Neural crest cell (in vitro differentiated cells): ENCODE measurements at regions not wholly inside any gene's neighbourhood (a gene's known extent, or its start where the extent isn't known, plus 50 kb on each side); places are given as distances from the start of the nearest gene placed in this dataset.

Experiments
- DNase-seq: peaks from one replicate; pipeline ENCODE4 v3.0.0; 2021; ENCODE audit warnings: low read depth, mixed read lengths, low spot score
- H3K27ac Mint-ChIP-seq: one replicate; pipeline ENCODE4 v1.8.0; 2021; ENCODE audit warnings: mild to moderate bottlenecking, mixed read lengths; ENCODE audit not compliant: unreplicated experiment
- H3K27me3 Mint-ChIP-seq: 2 replicates; pipeline ENCODE4 v1.8.0; 2021; ENCODE audit warnings: low read depth, mild to moderate bottlenecking, mixed read lengths
- H3K36me3 Mint-ChIP-seq: 2 replicates; pipeline ENCODE4 v1.8.0; 2021; ENCODE audit warnings: low read depth, mild to moderate bottlenecking, mixed read lengths
- H3K4me1 Mint-ChIP-seq: 2 replicates; pipeline ENCODE4 v1.8.0; 2021; ENCODE audit warnings: mixed read lengths
- H3K4me3 Mint-ChIP-seq: one replicate; pipeline ENCODE4 v1.8.0; 2021; ENCODE audit warnings: mild to moderate bottlenecking, mixed read lengths
- H3K9me3 Mint-ChIP-seq: 2 replicates; pipeline ENCODE4 v1.8.0; 2021; ENCODE audit warnings: mixed read lengths
- CTCF ChIP-seq: fragments of 200-600 bp; sonication (generic); conservative IDR thresholded peaks from 2 replicates; pipeline ENCODE4 v1.5.0; 2021; ENCODE audit warnings: antibody characterized with exemption, mild to moderate bottlenecking

GRCh38 chr2:51559026-51559425 lies 527.1 kb upstream of the NRXN1 start:
- Mint-ChIP-seq H3K36me3 (no peaks in the 10 kb centered on the region), H3K27ac (no peak overlapping the region), H3K4me1 (no peaks in the 10 kb centered on the region), H3K9me3 (peaks cover 4% of the 10 kb centered on the region), H3K27me3 (no peaks in the 10 kb centered on the region), H3K4me3 (no peak overlapping the region)
- no peak for TF ChIP-seq CTCF
- no peak for DNase-seq

GRCh38 chr2:51553476-51553875 lies 521.5 kb upstream of the NRXN1 start:
- Mint-ChIP-seq H3K27ac (no peak overlapping the region), H3K4me1 (no peaks in the 10 kb centered on the region), H3K27me3 (no peaks in the 10 kb centered on the region), H3K9me3 (peaks cover 3% of the 10 kb centered on the region), H3K4me3 (no peak overlapping the region), H3K36me3 (no peaks in the 10 kb centered on the region)
- DNase-seq: no peak
- TF ChIP-seq CTCF: no peak

GRCh38 chr2:51535763-51536162 lies 503.8 kb upstream of the NRXN1 start:
- Mint-ChIP-seq H3K36me3 (no peaks in the 10 kb centered on the region), H3K27me3 (no peaks in the 10 kb centered on the region), H3K27ac (no peak overlapping the region), H3K4me3 (no peak overlapping the region), H3K4me1 (no peaks in the 10 kb centered on the region), H3K9me3 (peaks cover 8% of the 10 kb centered on the region)
- TF ChIP-seq CTCF: no peak
- no peak for DNase-seq

- H3K9me3 Mint-ChIP-seq: peaks cover 11% of the 10 kb centered on the region
- H3K4me3 Mint-ChIP-seq: no peak overlapping the region
- H3K27me3 Mint-ChIP-seq: no peaks in the 10 kb centered on the region
- DNase-seq: no peak
- H3K27ac Mint-ChIP-seq: no peak overlapping the region
- H3K4me1 Mint-ChIP-seq: no peaks in the 10 kb centered on the region
- no peak for TF ChIP-seq CTCF
- H3K36me3 Mint-ChIP-seq: no peaks in the 10 kb centered on the region
Observed at GRCh38 chr2:51534166-51534565, 502.2 kb upstream of the NRXN1 start.

- H3K4me1 Mint-ChIP-seq: no peaks in the 10 kb centered on the region
- H3K27ac Mint-ChIP-seq: no peak overlapping the region
- H3K36me3 Mint-ChIP-seq: no peaks in the 10 kb centered on the region
- H3K4me3 Mint-ChIP-seq: no peak overlapping the region
- TF ChIP-seq CTCF: no peak
- H3K9me3 Mint-ChIP-seq: peaks cover 8% of the 10 kb centered on the region
- H3K27me3 Mint-ChIP-seq: no peaks in the 10 kb centered on the region
- DNase-seq: no peak
Observed at GRCh38 chr2:51528156-51528555, 496.2 kb upstream of the NRXN1 start.

- no peak overlapping the region for H3K4me3 Mint-ChIP-seq
- H3K27me3 Mint-ChIP-seq: no peaks in the 10 kb centered on the region
- TF ChIP-seq CTCF: no peak
- peaks cover 8% of the 10 kb centered on the region for H3K9me3 Mint-ChIP-seq
- DNase-seq: no peak
- no peaks in the 10 kb centered on the region for H3K36me3 Mint-ChIP-seq
- H3K27ac Mint-ChIP-seq: no peak overlapping the region
- H3K4me1 Mint-ChIP-seq: no peaks in the 10 kb centered on the region
Observed at GRCh38 chr2:51526766-51527165, 494.8 kb upstream of the NRXN1 start.
